ENCODE measurements at regions not wholly inside any gene's neighbourhood (a gene's known extent, or its start where the extent isn't known, plus 50 kb on each side); places are given as distances from the start of the nearest gene placed in this dataset.

GRCh38 chr2:118761771-118762170 is 85.7 kb downstream of the EN1 start:
- Histone ChIP-seq H3K9ac (ENCODE audit: low read length) (no peak overlapping the region), H2AFZ (ENCODE audit: low read depth, low read length) (no peak overlapping the region), H2BK120ac (ENCODE audit: low read depth, low read length) (no peak overlapping the region), H2BK5ac (ENCODE audit: low read depth, low read length, poor library complexity, severe bottlenecking) (no peak overlapping the region), H3K4ac (ENCODE audit: low read depth in 1 of 2, low read length in 2 of 2) (no peak overlapping the region), H3K9me3 (ENCODE audit: control insufficient read depth, low read length) (no peaks in the 10 kb centered on the region), H3K27ac (ENCODE audit: low read length, poor library complexity, severe bottlenecking) (no peak overlapping the region), H3K27me3 (ENCODE audit: control insufficient read depth in 1 of 2, insufficient read depth in 1 of 2, low read length in 2 of 2) (no peaks in the 10 kb centered on the region), H3K4me3 (ENCODE audit: insufficient read depth in 1 of 2, low read depth in 1 of 2, low read length in 2 of 2) (no peak overlapping the region), H3K4me1 (ENCODE audit: control insufficient read depth, insufficient read depth, low read depth, low read length) (no peaks in the 10 kb centered on the region), H3K36me3 (ENCODE audit: control insufficient read depth in 1 of 2, insufficient read depth in 2 of 2, low read depth in 1 of 2, low read length in 2 of 2) (no peaks in the 10 kb centered on the region), H3K18ac (ENCODE audit: low read depth in 1 of 2, low read length in 2 of 2) (no peak overlapping the region), H3K4me2 (ENCODE audit: low read length, poor library complexity, severe bottlenecking) (no peak overlapping the region), H2AK5ac (ENCODE audit: low read length, severe bottlenecking) (no peak overlapping the region), H3K14ac (ENCODE audit: low read length in 2 of 2) (no peak overlapping the region), H2BK15ac (ENCODE audit: low read depth, poor library complexity, severe bottlenecking) (no peak overlapping the region), H3K23ac (ENCODE audit: low read length in 2 of 2) (no peak overlapping the region), H4K91ac (ENCODE audit: low read length) (no peak overlapping the region), H3K79me1 (replicated peaks; ENCODE audit: low read length, poor library complexity, severe bottlenecking) (no peaks in the 10 kb centered on the region), H2BK12ac (ENCODE audit: low read length in 2 of 2) (no peak overlapping the region), H4K8ac (ENCODE audit: low read length) (no peak overlapping the region)
- WGBS: 73% methylated on average over 6 of the region's 6 CpGs
- no peak for DNase-seq

GRCh38 chr2:118755901-118756300 is 91.5 kb downstream of the EN1 start:
- Histone ChIP-seq H3K4me1 (ENCODE audit: control insufficient read depth, insufficient read depth, low read depth, low read length) (no peaks in the 10 kb centered on the region), H2AFZ (ENCODE audit: low read depth, low read length) (no peak overlapping the region), H2BK12ac (ENCODE audit: low read length in 2 of 2) (no peak overlapping the region), H2BK15ac (ENCODE audit: low read depth, poor library complexity, severe bottlenecking) (no peak overlapping the region), H3K27ac (ENCODE audit: low read length, poor library complexity, severe bottlenecking) (no peak overlapping the region), H3K9ac (ENCODE audit: low read length) (no peak overlapping the region), H3K4me2 (ENCODE audit: low read length, poor library complexity, severe bottlenecking) (no peak overlapping the region), H3K4ac (ENCODE audit: low read depth in 1 of 2, low read length in 2 of 2) (no peak overlapping the region), H3K14ac (ENCODE audit: low read length in 2 of 2) (no peak overlapping the region), H3K4me3 (ENCODE audit: insufficient read depth in 1 of 2, low read depth in 1 of 2, low read length in 2 of 2) (no peak overlapping the region), H2BK120ac (ENCODE audit: low read depth, low read length) (no peak overlapping the region), H2AK5ac (ENCODE audit: low read length, severe bottlenecking) (no peak overlapping the region), H3K27me3 (ENCODE audit: control insufficient read depth in 1 of 2, insufficient read depth in 1 of 2, low read length in 2 of 2) (peaks cover 0 to 5% of the 10 kb centered on the region in 2 experiments), H3K23ac (ENCODE audit: low read length in 2 of 2) (no peak overlapping the region), H3K18ac (ENCODE audit: low read depth in 1 of 2, low read length in 2 of 2) (no peak overlapping the region), H3K79me1 (replicated peaks; ENCODE audit: low read length, poor library complexity, severe bottlenecking) (no peaks in the 10 kb centered on the region), H2BK5ac (ENCODE audit: low read depth, low read length, poor library complexity, severe bottlenecking) (no peak overlapping the region), H3K36me3 (ENCODE audit: control insufficient read depth in 1 of 2, insufficient read depth in 2 of 2, low read depth in 1 of 2, low read length in 2 of 2) (no peaks in the 10 kb centered on the region), H3K9me3 (ENCODE audit: control insufficient read depth, low read length) (no peaks in the 10 kb centered on the region), H4K8ac (ENCODE audit: low read length) (no peak overlapping the region), H4K91ac (ENCODE audit: low read length) (no peak overlapping the region)
- WGBS: no CpG with 5 or more reads among the region's 2 CpGs
- no peak for DNase-seq

- H2AFZ ChIP-seq (ENCODE audit: low read depth, low read length): no peak overlapping the region
- H2AK5ac ChIP-seq (ENCODE audit: low read length, severe bottlenecking): no peak overlapping the region
- H3K14ac ChIP-seq (ENCODE audit: low read length in 2 of 2): no peak overlapping the region
- no peak overlapping the region for H2BK5ac ChIP-seq (ENCODE audit: low read depth, low read length, poor library complexity, severe bottlenecking)
- peaks cover 0 to 5% of the 10 kb centered on the region in 2 experiments for H3K27me3 ChIP-seq (ENCODE audit: control insufficient read depth in 1 of 2, insufficient read depth in 1 of 2, low read length in 2 of 2)
- H4K8ac ChIP-seq (ENCODE audit: low read length): no peak overlapping the region
- peaks cover under 1% of the 10 kb centered on the region for H3K9me3 ChIP-seq (ENCODE audit: control insufficient read depth, low read length)
- H2BK15ac ChIP-seq (ENCODE audit: low read depth, poor library complexity, severe bottlenecking): no peak overlapping the region
- H4K91ac ChIP-seq (ENCODE audit: low read length): no peak overlapping the region
- H3K4me3 ChIP-seq (ENCODE audit: insufficient read depth in 1 of 2, low read depth in 1 of 2, low read length in 2 of 2): no peak overlapping the region
- no peaks in the 10 kb centered on the region for H3K4me1 ChIP-seq (ENCODE audit: control insufficient read depth, insufficient read depth, low read depth, low read length)
- no peak overlapping the region for H2BK120ac ChIP-seq (ENCODE audit: low read depth, low read length)
- no peak for DNase-seq
- H2BK12ac ChIP-seq (ENCODE audit: low read length in 2 of 2): no peak overlapping the region
- H3K9ac ChIP-seq (ENCODE audit: low read length): no peak overlapping the region
- H3K23ac ChIP-seq (ENCODE audit: low read length in 2 of 2): no peak overlapping the region
- H3K27ac ChIP-seq (ENCODE audit: low read length, poor library complexity, severe bottlenecking): no peak overlapping the region
- no peaks in the 10 kb centered on the region for H3K36me3 ChIP-seq (ENCODE audit: control insufficient read depth in 1 of 2, insufficient read depth in 2 of 2, low read depth in 1 of 2, low read length in 2 of 2)
- H3K18ac ChIP-seq (ENCODE audit: low read depth in 1 of 2, low read length in 2 of 2): no peak overlapping the region
- H3K79me1 ChIP-seq (replicated peaks; ENCODE audit: low read length, poor library complexity, severe bottlenecking): no peaks in the 10 kb centered on the region
- no peak overlapping the region for H3K4ac ChIP-seq (ENCODE audit: low read depth in 1 of 2, low read length in 2 of 2)
- 55% methylated on average over 2 of the region's 2 CpGs for WGBS
- no peak overlapping the region for H3K4me2 ChIP-seq (ENCODE audit: low read length, poor library complexity, severe bottlenecking)
Observed at GRCh38 chr2:118755384-118755783, 92.1 kb downstream of the EN1 start.

- H3K27me3 ChIP-seq (ENCODE audit: control insufficient read depth in 1 of 2, insufficient read depth in 1 of 2, low read length in 2 of 2): peaks cover 0 to 5% of the 10 kb centered on the region in 2 experiments
- no peak overlapping the region for H2BK5ac ChIP-seq (ENCODE audit: low read depth, low read length, poor library complexity, severe bottlenecking)
- no peak overlapping the region for H2AFZ ChIP-seq (ENCODE audit: low read depth, low read length)
- H3K4me3 ChIP-seq (ENCODE audit: insufficient read depth in 1 of 2, low read depth in 1 of 2, low read length in 2 of 2): no peak overlapping the region
- H3K14ac ChIP-seq (ENCODE audit: low read length in 2 of 2): no peak overlapping the region
- H3K4me1 ChIP-seq (ENCODE audit: control insufficient read depth, insufficient read depth, low read depth, low read length): no peaks in the 10 kb centered on the region
- H3K4me2 ChIP-seq (ENCODE audit: low read length, poor library complexity, severe bottlenecking): no peak overlapping the region
- H3K23ac ChIP-seq (ENCODE audit: low read length in 2 of 2): no peak overlapping the region
- no peak overlapping the region for H2BK15ac ChIP-seq (ENCODE audit: low read depth, poor library complexity, severe bottlenecking)
- no peak overlapping the region for H2BK120ac ChIP-seq (ENCODE audit: low read depth, low read length)
- DNase-seq: no peak
- H2AK5ac ChIP-seq (ENCODE audit: low read length, severe bottlenecking): no peak overlapping the region
- H3K27ac ChIP-seq (ENCODE audit: low read length, poor library complexity, severe bottlenecking): no peak overlapping the region
- peaks cover 4% of the 10 kb centered on the region for H3K9me3 ChIP-seq (ENCODE audit: control insufficient read depth, low read length)
- no peak overlapping the region for H2BK12ac ChIP-seq (ENCODE audit: low read length in 2 of 2)
- no peaks in the 10 kb centered on the region for H3K79me1 ChIP-seq (replicated peaks; ENCODE audit: low read length, poor library complexity, severe bottlenecking)
- no peak overlapping the region for H3K4ac ChIP-seq (ENCODE audit: low read depth in 1 of 2, low read length in 2 of 2)
- 78% methylated on average over 16 of the region's 16 CpGs for WGBS
- no peaks in the 10 kb centered on the region for H3K36me3 ChIP-seq (ENCODE audit: control insufficient read depth in 1 of 2, insufficient read depth in 2 of 2, low read depth in 1 of 2, low read length in 2 of 2)
- H4K8ac ChIP-seq (ENCODE audit: low read length): no peak overlapping the region
- H4K91ac ChIP-seq (ENCODE audit: low read length): no peak overlapping the region
- no peak overlapping the region for H3K9ac ChIP-seq (ENCODE audit: low read length)
- H3K18ac ChIP-seq (ENCODE audit: low read depth in 1 of 2, low read length in 2 of 2): no peak overlapping the region
Observed at GRCh38 chr2:118752762-118753429, 94.6 kb downstream of the EN1 start.
